Nephron (organoid): ENCODE measurements at regions not wholly inside any gene's neighbourhood (a gene's known extent, or its start where the extent isn't known, plus 50 kb on each side); places are given as distances from the start of the nearest gene placed in this dataset.

Experiments used
- H3K27ac Mint-ChIP-seq, 3 experiments: 2 replicates each; pipeline ENCODE4 v1.8.0; 2020; ENCODE audit warnings: mixed read lengths in 3 of 3, mild to moderate bottlenecking in 2 of 3, moderate library complexity in 1 of 3
- H3K27me3 Mint-ChIP-seq: 2 replicates; pipeline ENCODE4 v1.8.0; 2021; ENCODE audit warnings: low read depth, mild to moderate bottlenecking, moderate library complexity, mixed read lengths
- H3K36me3 Mint-ChIP-seq: 2 replicates; pipeline ENCODE4 v1.8.0; 2020; ENCODE audit warnings: low read depth, mixed read lengths
- H3K4me1 Mint-ChIP-seq: 2 replicates; pipeline ENCODE4 v1.8.0; 2020; ENCODE audit warnings: mixed read lengths
- H3K4me3 Mint-ChIP-seq, 3 experiments: 2 replicates each; pipeline ENCODE4 v1.8.0; 2020; ENCODE audit warnings: mild to moderate bottlenecking in 3 of 3, mixed read lengths in 3 of 3, moderate library complexity in 2 of 3
- H3K9me3 Mint-ChIP-seq: 2 replicates; pipeline ENCODE4 v1.8.0; 2020; ENCODE audit warnings: mixed read lengths
- TF ChIP-seq, protein P1 (sequence below), 3 experiments: fragments of 200-600 bp; sonication (generic); IDR thresholded peaks; one replicate each; pipeline ENCODE4 v1.5.0; 2021; ENCODE audit warnings: antibody characterized with exemption in 3 of 3; ENCODE audit not compliant: unreplicated experiment in 3 of 3

DNA sequence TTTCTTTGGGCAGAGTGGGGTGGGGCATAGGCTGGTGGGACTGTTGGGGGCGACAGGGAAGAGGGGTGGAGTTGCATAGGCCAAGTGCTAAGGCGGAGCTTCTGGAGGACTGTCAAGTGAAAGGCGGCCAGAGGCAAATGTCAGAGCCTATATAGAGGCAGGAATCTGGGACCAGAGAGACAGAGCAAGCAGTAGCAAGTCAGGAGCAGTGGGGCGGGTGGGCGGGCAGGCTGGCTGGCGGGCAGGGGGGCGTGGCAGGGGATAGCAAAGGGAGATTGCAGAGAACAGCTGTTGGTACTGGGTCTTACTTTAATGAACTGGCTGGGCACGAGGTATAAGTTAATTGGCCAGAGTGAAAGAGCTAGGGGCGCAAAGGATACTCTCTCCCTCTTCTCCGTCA is 89.8 kb downstream of the RTL9 start:
- Mint-ChIP-seq H3K4me3 (peak overlapping the region in 1 of 3 experiments; percentile 5), H3K36me3 (no peaks in the 10 kb centered on the region), H3K9me3 (no peaks in the 10 kb centered on the region), H3K4me1 (peaks cover 19% of the 10 kb centered on the region), H3K27ac (no peak overlapping the region), H3K27me3 (peaks cover 32% of the 10 kb centered on the region)
- TF ChIP-seq, protein P1, sequence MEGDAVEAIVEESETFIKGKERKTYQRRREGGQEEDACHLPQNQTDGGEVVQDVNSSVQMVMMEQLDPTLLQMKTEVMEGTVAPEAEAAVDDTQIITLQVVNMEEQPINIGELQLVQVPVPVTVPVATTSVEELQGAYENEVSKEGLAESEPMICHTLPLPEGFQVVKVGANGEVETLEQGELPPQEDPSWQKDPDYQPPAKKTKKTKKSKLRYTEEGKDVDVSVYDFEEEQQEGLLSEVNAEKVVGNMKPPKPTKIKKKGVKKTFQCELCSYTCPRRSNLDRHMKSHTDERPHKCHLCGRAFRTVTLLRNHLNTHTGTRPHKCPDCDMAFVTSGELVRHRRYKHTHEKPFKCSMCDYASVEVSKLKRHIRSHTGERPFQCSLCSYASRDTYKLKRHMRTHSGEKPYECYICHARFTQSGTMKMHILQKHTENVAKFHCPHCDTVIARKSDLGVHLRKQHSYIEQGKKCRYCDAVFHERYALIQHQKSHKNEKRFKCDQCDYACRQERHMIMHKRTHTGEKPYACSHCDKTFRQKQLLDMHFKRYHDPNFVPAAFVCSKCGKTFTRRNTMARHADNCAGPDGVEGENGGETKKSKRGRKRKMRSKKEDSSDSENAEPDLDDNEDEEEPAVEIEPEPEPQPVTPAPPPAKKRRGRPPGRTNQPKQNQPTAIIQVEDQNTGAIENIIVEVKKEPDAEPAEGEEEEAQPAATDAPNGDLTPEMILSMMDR (IDR thresholded peaks at IDR 0.05; ENCODE audit: unreplicated experiment in 3 of 3), result no peak

DNA sequence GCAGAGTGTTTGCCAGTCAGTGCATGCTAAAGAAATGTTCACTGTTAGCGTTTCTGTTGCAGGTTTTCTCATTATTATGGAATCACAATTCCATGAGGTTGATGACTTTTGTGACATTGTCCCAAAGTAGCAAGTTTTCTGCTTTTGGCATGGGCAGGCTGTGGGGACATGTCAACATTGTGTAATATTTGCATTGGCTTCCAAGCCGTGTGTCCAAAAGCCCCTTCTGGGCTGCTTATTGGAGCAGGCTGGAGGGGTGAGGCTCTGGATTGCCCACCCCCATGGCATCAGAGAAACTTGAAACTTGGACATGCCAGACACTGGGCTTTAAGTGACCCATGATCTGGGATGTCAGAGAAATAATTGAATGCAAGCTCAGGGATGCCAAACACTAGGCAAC is 90.7 kb downstream of the RTL9 start:
- peaks cover 19% of the 10 kb centered on the region for H3K4me1 Mint-ChIP-seq
- H3K4me3 Mint-ChIP-seq, result no peak overlapping the region

DNA sequence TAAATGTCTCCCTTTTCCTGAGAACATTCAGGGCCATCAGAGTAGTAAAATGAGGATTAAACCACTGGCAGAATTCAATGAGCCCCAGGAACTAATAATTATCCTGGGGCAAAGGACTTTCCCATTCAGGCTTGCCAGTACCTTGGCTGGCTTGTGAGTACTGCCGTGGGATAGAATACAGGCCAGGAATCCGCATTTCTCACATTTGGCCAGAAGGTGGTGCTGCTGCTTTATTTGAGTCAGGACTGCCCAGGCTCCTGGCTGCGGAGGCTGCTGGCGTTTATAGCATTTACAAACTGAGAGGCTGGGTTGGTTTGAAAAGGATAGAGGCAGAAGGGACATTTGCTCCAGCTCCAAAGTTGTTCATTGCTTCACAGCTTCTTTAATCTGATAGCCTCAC is 91.4 kb downstream of the RTL9 start:
- peaks cover 16% of the 10 kb centered on the region for H3K4me1 Mint-ChIP-seq
- H3K27me3 Mint-ChIP-seq, result peaks cover 21% of the 10 kb centered on the region
- H3K4me3 Mint-ChIP-seq, result no peak overlapping the region
- no peak overlapping the region for H3K27ac Mint-ChIP-seq
- H3K9me3 Mint-ChIP-seq, result no peaks in the 10 kb centered on the region
- H3K36me3 Mint-ChIP-seq, result no peaks in the 10 kb centered on the region
- TF ChIP-seq, protein P1 (IDR thresholded peaks at IDR 0.05; ENCODE audit: unreplicated experiment in 3 of 3), result peak; percentile 86 to 87 (median 86)

More for the DNA sequence above, 90.7 kb downstream of the RTL9 start:
- H3K36me3 Mint-ChIP-seq, result no peaks in the 10 kb centered on the region
- H3K27ac Mint-ChIP-seq, result no peak overlapping the region
- H3K27me3 Mint-ChIP-seq, result peaks cover 25% of the 10 kb centered on the region
- no peaks in the 10 kb centered on the region for H3K9me3 Mint-ChIP-seq
- TF ChIP-seq, protein P1 (IDR thresholded peaks at IDR 0.05; ENCODE audit: unreplicated experiment in 3 of 3), result no peak

DNA sequence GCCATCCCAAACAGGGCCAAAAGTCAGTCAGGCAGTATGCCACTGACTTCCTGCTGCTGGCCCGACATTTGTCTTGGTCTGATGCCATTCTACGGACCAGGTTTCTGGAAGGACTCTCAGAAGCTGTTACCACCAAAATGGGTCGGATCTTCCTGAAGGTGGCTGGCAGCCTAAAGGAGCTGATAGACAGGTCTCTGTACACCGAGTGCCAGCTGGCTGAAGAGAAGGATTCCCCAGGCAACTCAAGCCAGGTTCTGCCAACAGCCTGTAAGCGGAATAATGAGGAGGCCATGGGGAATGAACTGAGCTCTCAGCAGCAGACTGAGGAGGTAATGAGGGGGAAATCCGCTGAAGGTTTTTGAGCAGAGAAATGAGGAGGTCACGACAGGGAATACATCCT is 95.7 kb downstream of the RTL9 start:
- Mint-ChIP-seq H3K4me1 (no peaks in the 10 kb centered on the region), H3K4me3 (no peak overlapping the region), H3K9me3 (no peaks in the 10 kb centered on the region), H3K27ac (no peak overlapping the region), H3K27me3 (peaks cover 13% of the 10 kb centered on the region), H3K36me3 (no peaks in the 10 kb centered on the region)
- TF ChIP-seq, protein P1 (IDR thresholded peaks at IDR 0.05; ENCODE audit: unreplicated experiment in 3 of 3), result no peak

DNA sequence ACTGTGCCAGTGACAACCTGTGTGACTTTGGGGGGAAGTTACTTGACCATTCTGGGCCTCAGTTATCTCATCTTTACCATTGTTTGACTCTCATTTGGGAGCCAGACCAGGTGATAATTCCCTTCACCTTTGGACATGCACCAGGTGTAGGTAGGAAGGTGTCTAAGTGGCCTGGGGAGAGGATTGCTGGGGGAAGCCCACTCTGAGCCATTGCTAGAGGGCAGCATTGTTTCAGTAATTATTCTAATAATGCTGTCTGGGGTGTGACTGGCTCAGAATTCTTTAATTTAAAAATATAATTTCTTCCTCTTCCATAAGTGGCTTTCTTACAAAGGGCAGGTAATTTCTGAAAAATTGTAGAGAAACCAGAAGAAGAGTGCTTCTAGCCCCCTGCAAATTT is 104.3 kb downstream of the RTL9 start:
- H3K27me3 Mint-ChIP-seq, result peaks cover 3% of the 10 kb centered on the region
- no peaks in the 10 kb centered on the region for H3K36me3 Mint-ChIP-seq
- H3K27ac Mint-ChIP-seq, result no peak overlapping the region
- H3K4me3 Mint-ChIP-seq, result no peak overlapping the region
- no peaks in the 10 kb centered on the region for H3K4me1 Mint-ChIP-seq
- TF ChIP-seq, protein P1 (IDR thresholded peaks at IDR 0.05; ENCODE audit: unreplicated experiment in 3 of 3), result peak; percentile 20 to 43 (median 39)
- H3K9me3 Mint-ChIP-seq, result no peaks in the 10 kb centered on the region

DNA sequence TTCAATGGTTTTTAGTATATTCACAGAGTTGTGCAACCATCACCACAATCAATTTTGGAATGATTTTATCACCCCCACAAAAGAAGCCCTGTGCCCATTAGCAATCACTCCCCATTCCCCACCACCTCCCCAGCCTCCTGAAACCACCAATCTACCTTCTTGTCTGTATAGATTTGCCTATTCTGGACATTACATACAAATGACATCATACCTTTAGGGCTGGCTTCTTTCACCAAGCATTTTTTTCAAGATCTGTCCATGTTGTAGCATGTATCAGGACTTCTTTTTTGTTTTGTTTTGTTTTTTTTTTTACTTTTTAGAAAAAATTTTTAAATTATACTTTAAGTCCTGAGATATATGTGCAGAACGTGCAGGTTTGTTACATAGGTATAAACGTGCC is 108.1 kb downstream of the RTL9 start:
- Mint-ChIP-seq H3K27ac (no peak overlapping the region), H3K4me3 (no peak overlapping the region), H3K27me3 (no peaks in the 10 kb centered on the region), H3K36me3 (no peaks in the 10 kb centered on the region), H3K9me3 (no peaks in the 10 kb centered on the region), H3K4me1 (no peaks in the 10 kb centered on the region)
- TF ChIP-seq, protein P1 (IDR thresholded peaks at IDR 0.05; ENCODE audit: unreplicated experiment in 3 of 3), result no peak
